Type B pancreatic cell (in vitro differentiated cells): ENCODE measurements at regions not wholly inside any gene's neighbourhood (a gene's known extent, or its start where the extent isn't known, plus 50 kb on each side); places are given as distances from the start of the nearest gene placed in this dataset.

ENCODE experiments used
- DNase-seq: peaks from one replicate; pipeline ENCODE4 v3.0.0; 2021; ENCODE audit warnings: mixed read lengths; ENCODE audit not compliant: unreplicated experiment; ENCODE audit errors: extremely low spot score
- H3K27ac Mint-ChIP-seq: 2 replicates; pipeline ENCODE4 v1.8.0; 2021; ENCODE audit warnings: mild to moderate bottlenecking, mixed read lengths
- H3K27me3 Mint-ChIP-seq: 2 replicates; pipeline ENCODE4 v1.8.0; 2021; ENCODE audit warnings: mixed read lengths
- H3K36me3 Mint-ChIP-seq: 2 replicates; pipeline ENCODE4 v1.8.0; 2021; ENCODE audit warnings: mixed read lengths
- H3K4me1 Mint-ChIP-seq: one replicate; pipeline ENCODE4 v1.8.0; 2021; ENCODE audit warnings: mixed read lengths; ENCODE audit not compliant: unreplicated experiment
- H3K4me3 Mint-ChIP-seq: 2 replicates; pipeline ENCODE4 v1.8.0; 2021; ENCODE audit warnings: mild to moderate bottlenecking, mixed read lengths
- H3K9me3 Mint-ChIP-seq: 2 replicates; pipeline ENCODE4 v1.8.0; 2021; ENCODE audit warnings: mixed read lengths
- TF ChIP-seq, protein P1 (sequence below): fragments of 200-600 bp; sonication (generic); conservative IDR thresholded peaks from 2 replicates; pipeline ENCODE4 v1.5.0; 2021; ENCODE audit warnings: antibody characterized with exemption, mild to moderate bottlenecking

DNA sequence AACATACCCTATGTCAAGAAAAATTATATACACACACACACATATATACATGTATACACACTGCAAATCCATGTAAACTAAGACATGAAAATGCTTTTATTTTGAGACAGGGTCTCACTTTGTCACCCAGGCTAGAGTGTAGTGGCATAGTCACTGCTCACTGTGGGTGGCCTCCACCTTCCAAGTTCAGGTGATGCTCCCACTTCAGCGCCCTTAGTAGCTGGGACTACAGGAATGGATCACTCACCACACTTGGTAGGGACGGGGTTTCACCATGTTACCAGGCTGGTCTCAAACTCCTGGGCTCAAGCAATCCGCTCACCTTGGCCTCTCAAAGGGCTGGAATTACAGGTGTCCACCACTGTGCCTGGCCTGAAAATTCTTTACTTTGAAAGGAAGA lies 617.6 kb downstream of the NYAP2 start:
- Mint-ChIP-seq H3K27me3 (no peaks in the 10 kb centered on the region), H3K4me1 (peaks cover 4% of the 10 kb centered on the region), H3K9me3 (peaks cover 10% of the 10 kb centered on the region), H3K36me3 (no peaks in the 10 kb centered on the region), H3K4me3 (no peak overlapping the region), H3K27ac (no peak overlapping the region)
- no peak for DNase-seq
- TF ChIP-seq, protein P1, sequence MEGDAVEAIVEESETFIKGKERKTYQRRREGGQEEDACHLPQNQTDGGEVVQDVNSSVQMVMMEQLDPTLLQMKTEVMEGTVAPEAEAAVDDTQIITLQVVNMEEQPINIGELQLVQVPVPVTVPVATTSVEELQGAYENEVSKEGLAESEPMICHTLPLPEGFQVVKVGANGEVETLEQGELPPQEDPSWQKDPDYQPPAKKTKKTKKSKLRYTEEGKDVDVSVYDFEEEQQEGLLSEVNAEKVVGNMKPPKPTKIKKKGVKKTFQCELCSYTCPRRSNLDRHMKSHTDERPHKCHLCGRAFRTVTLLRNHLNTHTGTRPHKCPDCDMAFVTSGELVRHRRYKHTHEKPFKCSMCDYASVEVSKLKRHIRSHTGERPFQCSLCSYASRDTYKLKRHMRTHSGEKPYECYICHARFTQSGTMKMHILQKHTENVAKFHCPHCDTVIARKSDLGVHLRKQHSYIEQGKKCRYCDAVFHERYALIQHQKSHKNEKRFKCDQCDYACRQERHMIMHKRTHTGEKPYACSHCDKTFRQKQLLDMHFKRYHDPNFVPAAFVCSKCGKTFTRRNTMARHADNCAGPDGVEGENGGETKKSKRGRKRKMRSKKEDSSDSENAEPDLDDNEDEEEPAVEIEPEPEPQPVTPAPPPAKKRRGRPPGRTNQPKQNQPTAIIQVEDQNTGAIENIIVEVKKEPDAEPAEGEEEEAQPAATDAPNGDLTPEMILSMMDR: no peak

DNA sequence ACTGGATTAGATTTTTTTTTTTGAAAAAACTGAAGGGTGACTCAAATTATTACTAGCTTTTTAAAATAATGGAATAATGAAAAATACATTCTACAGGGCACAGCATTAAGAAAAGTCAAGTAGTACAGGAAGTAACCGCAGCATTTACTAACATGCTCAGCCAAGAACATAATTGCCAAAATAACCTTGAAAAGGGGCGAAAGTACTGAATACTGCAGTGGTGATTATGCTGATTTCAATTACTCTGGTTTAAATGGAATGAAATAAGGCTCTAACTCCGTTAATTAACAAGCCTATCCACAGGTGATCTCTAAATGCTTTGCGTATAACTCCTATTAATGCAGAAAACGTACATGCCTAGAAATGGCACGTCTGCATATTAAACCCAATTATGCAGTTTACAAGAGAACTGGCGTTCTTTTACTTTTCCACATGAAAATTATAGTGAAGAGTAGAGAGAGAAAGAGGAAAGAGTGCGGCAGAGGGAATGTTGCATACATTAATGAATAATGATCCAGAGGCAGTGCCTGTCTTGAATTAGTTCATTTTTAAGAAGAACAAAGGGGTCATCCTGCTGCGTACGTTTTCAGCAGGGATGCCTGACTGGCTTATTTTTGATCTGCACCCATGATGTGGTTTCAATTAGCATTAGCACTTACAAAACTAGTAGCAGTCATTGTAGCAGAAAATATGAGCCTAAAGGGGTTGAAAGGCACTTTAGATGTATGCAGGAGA lies 612.4 kb downstream of the NYAP2 start:
- TF ChIP-seq, protein P1: no peak
- Mint-ChIP-seq H3K9me3 (no peaks in the 10 kb centered on the region), H3K27ac (no peak overlapping the region), H3K4me3 (no peak overlapping the region), H3K27me3 (no peaks in the 10 kb centered on the region), H3K4me1 (peaks cover 8% of the 10 kb centered on the region), H3K36me3 (no peaks in the 10 kb centered on the region)
- no peak for DNase-seq

DNA sequence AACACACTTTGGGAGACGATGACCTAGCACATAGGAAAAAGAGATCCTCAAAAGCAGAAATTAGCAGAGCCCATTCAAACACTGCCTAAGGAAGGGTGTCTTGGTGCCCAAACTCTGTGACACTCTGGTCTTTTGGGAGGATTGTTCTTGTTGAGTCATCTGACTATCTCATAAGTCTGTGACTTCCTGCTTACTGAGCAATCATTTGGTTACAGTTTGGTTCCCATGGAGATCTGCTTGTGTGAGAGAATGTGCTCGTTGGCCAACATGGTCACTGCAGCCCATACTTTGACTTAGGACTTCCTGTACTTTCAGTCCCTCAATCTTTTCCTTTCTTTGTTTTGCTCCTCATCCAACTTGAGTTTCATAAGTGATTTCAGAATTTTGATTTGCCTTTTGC lies 602.9 kb downstream of the NYAP2 start:
- no peak for DNase-seq
- Mint-ChIP-seq H3K9me3 (no peaks in the 10 kb centered on the region), H3K27me3 (no peaks in the 10 kb centered on the region), H3K4me3 (no peak overlapping the region), H3K36me3 (no peaks in the 10 kb centered on the region), H3K27ac (no peak overlapping the region), H3K4me1 (no peaks in the 10 kb centered on the region)
- TF ChIP-seq, protein P1: no peak

DNA sequence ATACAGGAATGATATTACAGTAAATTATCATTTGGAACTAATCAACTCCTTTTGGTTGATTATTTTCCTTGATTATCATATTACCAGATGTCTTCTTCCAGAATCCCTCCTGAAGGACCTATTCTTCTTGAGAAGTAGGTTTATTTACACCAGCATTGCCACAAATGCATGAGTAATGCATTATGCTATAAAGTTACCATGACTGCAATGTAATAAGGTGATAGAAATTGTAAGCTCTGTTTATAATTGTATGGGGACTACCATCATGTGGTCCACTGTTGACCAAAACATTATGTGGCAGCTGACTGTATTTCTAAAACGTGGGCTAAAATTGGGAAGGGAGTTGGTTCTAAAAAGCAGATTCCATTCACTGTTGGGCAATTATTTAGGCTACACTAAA lies 602.2 kb downstream of the NYAP2 start:
- Mint-ChIP-seq H3K4me3 (no peak overlapping the region), H3K36me3 (no peaks in the 10 kb centered on the region), H3K27ac (no peak overlapping the region), H3K4me1 (no peaks in the 10 kb centered on the region), H3K9me3 (no peaks in the 10 kb centered on the region), H3K27me3 (no peaks in the 10 kb centered on the region)
- DNase-seq: no peak
- TF ChIP-seq, protein P1: no peak

DNA sequence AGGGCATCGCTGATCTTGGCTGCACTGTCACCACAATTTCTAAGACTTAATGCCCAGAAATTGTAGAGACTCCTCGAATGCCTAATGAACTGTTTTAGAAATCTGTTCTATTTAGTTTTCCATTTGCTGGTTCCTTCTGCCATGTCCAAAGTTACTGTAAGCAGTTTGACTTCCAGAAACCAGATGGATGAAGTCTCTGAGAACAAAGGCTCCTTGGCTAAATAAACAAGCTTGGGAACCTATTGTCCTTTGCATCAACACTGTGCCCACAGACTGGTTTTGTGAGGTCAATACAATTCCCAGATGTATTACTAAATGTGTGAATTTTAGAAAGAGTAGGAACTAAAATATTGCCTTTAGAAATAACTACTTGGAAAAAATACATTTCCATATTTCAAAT lies 600.2 kb downstream of the NYAP2 start:
- Mint-ChIP-seq H3K27ac (no peak overlapping the region), H3K4me1 (no peaks in the 10 kb centered on the region), H3K4me3 (no peak overlapping the region), H3K9me3 (no peaks in the 10 kb centered on the region), H3K27me3 (no peaks in the 10 kb centered on the region), H3K36me3 (no peaks in the 10 kb centered on the region)
- no peak for DNase-seq
- TF ChIP-seq, protein P1: no peak
